ENCODE measurements at regions not wholly inside any gene's neighbourhood (a gene's known extent, or its start where the extent isn't known, plus 50 kb on each side); places are given as distances from the start of the nearest gene placed in this dataset.

DNA sequence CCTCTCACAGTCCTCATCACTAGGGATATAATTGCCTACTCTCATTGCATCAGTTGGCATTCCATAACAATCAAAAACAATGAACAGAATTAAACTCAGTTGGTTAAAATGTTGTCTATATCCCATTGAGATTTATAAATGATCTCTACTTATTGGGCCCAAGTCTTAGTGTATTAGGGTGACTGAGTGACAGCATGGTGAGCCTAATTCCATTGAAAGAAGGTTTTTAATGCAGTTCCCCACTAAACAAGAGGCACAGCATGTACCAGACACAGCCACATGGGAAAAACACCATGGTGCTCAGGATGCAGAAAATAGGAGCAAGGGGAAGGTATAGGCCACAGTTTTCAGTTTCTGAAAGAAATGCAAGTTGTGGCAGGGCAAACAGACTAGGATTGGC, 208.4 kb downstream of the RFC3 start:
- Histone ChIP-seq H3K36me3 (replicated peaks in 1 of 2) (no peaks in the 10 kb centered on the region), H3K4me1 (replicated peaks in 1 of 2) (no peaks in the 10 kb centered on the region), H3K27me3 (no peaks in the 10 kb centered on the region), H3K27ac (no peak overlapping the region), H3K4me3 (no peak overlapping the region), H3K9me3 (replicated peaks in 1 of 3) (peaks cover 0 to 5% (median 0%) of the 10 kb centered on the region in 3 donors)
- TF ChIP-seq POLR2A (IDR thresholded peaks at IDR 0.05) (no peak), CTCF (IDR thresholded peaks at IDR 0.05) (no peak)
- no peak for DNase-seq
- intact Hi-C loops (cut with DNase I) = no loop called here

DNA sequence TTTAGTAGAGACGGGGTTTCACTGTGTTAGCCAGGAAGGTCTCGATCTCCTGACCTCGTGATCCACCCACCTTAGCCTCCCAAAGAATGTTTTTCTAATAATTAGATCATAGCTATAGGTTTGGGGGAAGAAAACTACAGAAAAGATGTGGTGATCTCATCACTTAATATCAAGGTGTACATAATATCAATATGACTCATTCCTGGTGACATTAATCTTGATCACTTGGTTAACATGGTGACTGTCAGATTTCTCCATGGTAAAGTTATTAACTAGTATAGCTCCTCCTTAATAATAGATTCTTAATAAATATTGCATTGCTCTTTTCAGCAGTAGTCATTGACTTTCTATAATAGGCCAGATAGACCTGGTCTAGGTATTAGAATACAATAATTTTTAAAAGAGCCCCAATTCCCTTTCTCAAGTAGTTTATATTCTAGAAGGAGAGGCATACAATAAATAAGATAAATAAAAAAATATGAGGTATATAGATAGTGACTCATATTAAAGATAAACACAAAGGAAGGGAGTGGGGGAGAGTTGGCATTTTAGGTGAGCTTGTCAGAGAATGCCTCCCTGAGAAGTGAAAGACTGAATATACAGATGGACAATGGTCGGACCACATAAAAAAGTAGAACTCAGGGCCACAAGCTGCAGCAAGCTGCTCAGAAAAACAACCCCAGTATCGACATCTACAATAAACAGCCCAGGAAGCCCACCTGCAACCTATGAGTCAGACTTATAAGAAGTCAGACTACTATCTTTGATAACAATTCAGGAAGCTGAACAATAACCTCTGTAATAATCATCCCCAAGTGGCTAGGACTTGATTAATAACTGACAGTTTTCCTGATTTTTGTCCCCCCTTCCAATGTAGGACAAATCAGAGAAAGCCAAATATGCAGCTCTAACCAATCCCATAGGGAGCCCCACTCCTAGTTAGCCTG, 210.8 kb downstream of the RFC3 start:
- intact Hi-C loops (cut with DNase I) = no loop called here
- Histone ChIP-seq H3K36me3 (replicated peaks in 1 of 2) (no peaks in the 10 kb centered on the region), H3K4me3 (no peak overlapping the region), H3K27ac (no peak overlapping the region), H3K27me3 (no peaks in the 10 kb centered on the region), H3K4me1 (replicated peaks in 1 of 2) (no peaks in the 10 kb centered on the region), H3K9me3 (replicated peaks in 1 of 3) (no peaks in the 10 kb centered on the region)
- WGBS, 4 donors = 90 to 94% (median 94%) methylated on average over 5 of the region's 5 CpGs
- TF ChIP-seq CTCF (IDR thresholded peaks at IDR 0.05) (no peak), POLR2A (IDR thresholded peaks at IDR 0.05) (no peak)
- DNase-seq = no peak

GRCh38 chr13:34030782-34031181, 212.8 kb downstream of the RFC3 start:
- TF ChIP-seq POLR2A (IDR thresholded peaks at IDR 0.05) = no peak

DNA sequence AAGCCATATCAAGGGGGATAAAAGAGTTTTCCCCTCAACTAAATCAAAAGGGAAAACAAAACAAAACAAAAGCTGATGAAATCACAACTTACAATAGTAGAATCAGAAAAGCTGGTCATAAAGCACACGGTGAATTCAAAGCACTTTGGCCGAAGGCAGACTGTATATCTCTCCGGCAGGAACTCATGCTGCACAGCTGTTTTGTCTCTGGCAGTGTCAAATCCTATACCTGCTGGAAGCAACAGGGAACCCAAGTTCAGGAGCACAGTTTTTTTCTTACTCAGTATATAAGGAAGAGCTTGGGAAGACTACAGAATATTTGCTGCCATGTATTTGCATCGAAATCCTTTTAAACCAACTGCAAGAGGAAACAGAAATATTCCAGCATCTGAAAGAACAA, 213.7 kb downstream of the RFC3 start:
- H3K27me3 ChIP-seq = no peaks in the 10 kb centered on the region
- 78 to 84% (median 82%) methylated on average over 4 of the region's 4 CpGs for WGBS, 4 donors
- intact Hi-C loops (cut with DNase I) = no loop called here

More at GRCh38 chr13:34030782-34031181, 212.8 kb downstream of the RFC3 start:
- no peak overlapping the region for H3K27ac ChIP-seq
- no peaks in the 10 kb centered on the region for H3K27me3 ChIP-seq
- H3K9me3 ChIP-seq (replicated peaks in 1 of 3) = no peaks in the 10 kb centered on the region
- no peak for DNase-seq
- intact Hi-C loops (cut with DNase I) = no loop called here
- no peaks in the 10 kb centered on the region for H3K4me1 ChIP-seq (replicated peaks in 1 of 2)
- H3K36me3 ChIP-seq (replicated peaks in 1 of 2) = no peaks in the 10 kb centered on the region
- H3K4me3 ChIP-seq = no peak overlapping the region

More for the DNA sequence above, 213.7 kb downstream of the RFC3 start:
- no peak for DNase-seq
- H3K4me1 ChIP-seq (replicated peaks in 1 of 2) = no peaks in the 10 kb centered on the region
- H3K9me3 ChIP-seq (replicated peaks in 1 of 3) = no peaks in the 10 kb centered on the region
- H3K4me3 ChIP-seq = no peak overlapping the region
- H3K36me3 ChIP-seq (replicated peaks in 1 of 2) = no peaks in the 10 kb centered on the region
- TF ChIP-seq CTCF (IDR thresholded peaks at IDR 0.05) (no peak), POLR2A (IDR thresholded peaks at IDR 0.05) (no peak)
- no peak overlapping the region for H3K27ac ChIP-seq
